CD14-positive monocyte (primary cell): ENCODE measurements at regions not wholly inside any gene's neighbourhood (a gene's known extent, or its start where the extent isn't known, plus 50 kb on each side); places are given as distances from the start of the nearest gene placed in this dataset.

Experiments
- DNase-seq, 3 donors: peaks; one replicate each; pipeline ENCODE4 v3.0.0-alpha.2; 2011 to 2022
- H2AFZ ChIP-seq: 2 replicates; pipeline ENCODE4 v1.6.0; 2012; ENCODE audit warnings: mild to moderate bottlenecking, low read depth, low read length, inconsistent platforms; ENCODE audit not compliant: insufficient read depth, poor library complexity, severe bottlenecking
- H3K27ac ChIP-seq, 2 donors: 1 replicate in 1 of 2; 2 replicates in 1 of 2; pipeline ENCODE4 v1.5.1; 2012 to 2013; ENCODE audit warnings: low read length in 2 of 2, control low read depth in 1 of 2, inconsistent platforms in 1 of 2, low read depth in 1 of 2, mild to moderate bottlenecking in 1 of 2
- H3K27me3 ChIP-seq, 2 donors: one replicate each; pipeline versions ENCODE4 v1.6.0 to v1.6.1; 2011 to 2013; ENCODE audit warnings: low read length in 2 of 2; ENCODE audit not compliant: control insufficient read depth in 2 of 2, insufficient read depth in 2 of 2
- H3K36me3 ChIP-seq, 2 donors: replicated peaks in 1 of 2; 1 replicate in 1 of 2; 2 replicates in 1 of 2; pipeline versions ENCODE4 v1.5.1 to v1.6.1; 2012 to 2013; ENCODE audit warnings: low read length in 2 of 2, control low read depth in 1 of 2, inconsistent platforms in 1 of 2, mild to moderate bottlenecking in 1 of 2; ENCODE audit not compliant: insufficient read depth in 2 of 2, control insufficient read depth in 1 of 2
- H3K4me1 ChIP-seq, 2 donors: 1 replicate in 1 of 2; 2 replicates in 1 of 2; pipeline versions ENCODE4 v1.5.1 to v1.6.1; 2012 to 2013; ENCODE audit warnings: low read length in 2 of 2, control low read depth in 1 of 2, inconsistent platforms in 1 of 2, mild to moderate bottlenecking in 1 of 2, moderate library complexity in 1 of 2; ENCODE audit not compliant: insufficient read depth in 2 of 2, control insufficient read depth in 1 of 2
- H3K4me2 ChIP-seq: replicated peaks from 2 replicates; pipeline ENCODE3; 2012; ENCODE audit warnings: low read length, moderate library complexity, mild to moderate bottlenecking; ENCODE audit not compliant: poor library complexity, severe bottlenecking; ENCODE audit errors: extremely low read depth
- H3K4me3 ChIP-seq, 3 experiments: fragments of 200-600 bp in 1 of 3; sonication (generic) in 1 of 3; replicated peaks in 1 of 3; 1 replicate in 2 of 3; 2 replicates in 1 of 3; pipeline ENCODE4 v1.5.1; 2011 to 2013; ENCODE audit warnings: low read length in 3 of 3, mild to moderate bottlenecking in 3 of 3, control low read depth in 2 of 3, low read depth in 2 of 3, inconsistent platforms in 1 of 3, moderate library complexity in 1 of 3
- H3K79me2 ChIP-seq: 2 replicates; pipeline ENCODE4 v1.6.0; 2012; ENCODE audit warnings: mild to moderate bottlenecking, control low read depth, inconsistent platforms, low read length, moderate library complexity; ENCODE audit not compliant: insufficient read depth
- H3K9ac ChIP-seq: 2 replicates; pipeline ENCODE4 v1.6.0; 2017; ENCODE audit warnings: low read length, mild to moderate bottlenecking; ENCODE audit not compliant: insufficient read depth, poor library complexity, severe bottlenecking
- H3K9me3 ChIP-seq, 2 donors: replicated peaks in 1 of 2; 1 replicate in 1 of 2; 2 replicates in 1 of 2; pipeline versions ENCODE4 v1.5.1 to v1.6.1; 2012 to 2013; ENCODE audit warnings: low read length in 2 of 2, control low read depth in 1 of 2; ENCODE audit not compliant: control insufficient read depth in 1 of 2, insufficient read depth in 1 of 2
- H4K20me1 ChIP-seq: 2 replicates; pipeline ENCODE4 v1.6.0; 2012; ENCODE audit warnings: mild to moderate bottlenecking, low read length, control low read depth, moderate library complexity; ENCODE audit not compliant: insufficient read depth
- H3K27ac Mint-ChIP-seq, 7 donors: one replicate each; pipeline ENCODE4 v1.8.0; 2020; ENCODE audit warnings: mild to moderate bottlenecking in 7 of 7, mixed read lengths in 7 of 7, moderate library complexity in 6 of 7, inconsistent platforms in 2 of 7
- H3K27me3 Mint-ChIP-seq, 3 donors: one replicate each; pipeline ENCODE4 v1.8.0; 2021 to 2022; ENCODE audit warnings: low read depth in 3 of 3, mild to moderate bottlenecking in 3 of 3, mixed read lengths in 3 of 3, moderate library complexity in 3 of 3, inconsistent platforms in 1 of 3
- H3K36me3 Mint-ChIP-seq, 2 donors: one replicate each; pipeline ENCODE4 v1.8.0; 2020; ENCODE audit warnings: mixed read lengths in 2 of 2, inconsistent platforms in 1 of 2, mild to moderate bottlenecking in 1 of 2
- H3K4me1 Mint-ChIP-seq: one replicate; pipeline ENCODE4 v1.8.0; 2020; ENCODE audit warnings: mild to moderate bottlenecking, mixed read lengths
- H3K4me3 Mint-ChIP-seq, 2 donors: one replicate each; pipeline ENCODE4 v1.8.0; 2020; ENCODE audit warnings: mild to moderate bottlenecking in 2 of 2, mixed read lengths in 2 of 2, moderate library complexity in 1 of 2
- H3K9me3 Mint-ChIP-seq, 7 donors: one replicate each; pipeline ENCODE4 v1.8.0; 2020 to 2022; ENCODE audit warnings: mixed read lengths in 7 of 7, mild to moderate bottlenecking in 6 of 7, moderate library complexity in 6 of 7, inconsistent platforms in 2 of 7
- CTCF ChIP-seq: fragments of 200-600 bp; IDR thresholded peaks from one replicate; pipeline ENCODE4 v1.8.0; 2022; ENCODE audit warnings: antibody characterized with exemption, mild to moderate bottlenecking
- WGBS: methylation state at CpG from one replicate; pipeline ENCODE4 v1.1.5; 2013; ENCODE audit warnings: missing lambda C conversion rate; ENCODE audit not compliant: insufficient coverage; 5-methylcytosine and 5-hydroxymethylcytosine counted together
- intact Hi-C, 2 donors: fragments of 100-400 bp; cut with micrococcal nuclease; formaldehyde crosslinking; loops; one replicate each; pipeline versions ENCODE4 v1.15.0 to v1.15.1; 2023

GRCh38 chr13:54232700-54233099 lies 1204.1 kb downstream of the OLFM4 start:
- H3K4me3 Mint-ChIP-seq, result no peak overlapping the region
- Histone ChIP-seq H3K9me3 (peaks cover 0 to 6% of the 10 kb centered on the region in 2 donors), H3K4me2 (no peak overlapping the region), H4K20me1 (no peaks in the 10 kb centered on the region), H3K79me2 (no peaks in the 10 kb centered on the region), H3K9ac (no peak overlapping the region), H3K4me3 (no peak overlapping the region), H3K4me1 (no peaks in the 10 kb centered on the region), H3K36me3 (no peaks in the 10 kb centered on the region), H3K27me3 (no peaks in the 10 kb centered on the region), H2AFZ (no peak overlapping the region), H3K27ac (no peak overlapping the region)
- H3K27me3 Mint-ChIP-seq, result peaks cover 0 to 1% (median 0%) of the 10 kb centered on the region in 3 donors
- intact Hi-C loops, result no loop called here
- no peak for DNase-seq
- H3K27ac Mint-ChIP-seq, result no peak overlapping the region
- H3K36me3 Mint-ChIP-seq, result no peaks in the 10 kb centered on the region
- H3K9me3 Mint-ChIP-seq, result peaks cover 0 to 2% (median 0%) of the 10 kb centered on the region in 7 donors
- WGBS, result no CpG with 5 or more reads among the region's 1 CpG
- no peaks in the 10 kb centered on the region for H3K4me1 Mint-ChIP-seq
- TF ChIP-seq CTCF, result no peak

- Histone ChIP-seq H3K4me1 (no peaks in the 10 kb centered on the region), H3K4me3 (no peak overlapping the region), H3K27me3 (no peaks in the 10 kb centered on the region), H2AFZ (no peak overlapping the region), H3K36me3 (no peaks in the 10 kb centered on the region), H3K4me2 (no peak overlapping the region), H3K79me2 (no peaks in the 10 kb centered on the region), H4K20me1 (no peaks in the 10 kb centered on the region), H3K9me3 (peaks cover 0 to 6% of the 10 kb centered on the region in 2 donors), H3K27ac (no peak overlapping the region), H3K9ac (no peak overlapping the region)
- intact Hi-C loops, result no loop called here
- Mint-ChIP-seq H3K4me3 (no peak overlapping the region), H3K9me3 (peaks cover 0 to 2% (median 0%) of the 10 kb centered on the region in 7 donors), H3K4me1 (no peaks in the 10 kb centered on the region), H3K27ac (no peak overlapping the region), H3K36me3 (no peaks in the 10 kb centered on the region), H3K27me3 (peaks cover 0 to 1% (median 0%) of the 10 kb centered on the region in 3 donors)
- 100% methylated on average over 1 of the region's 7 CpGs for WGBS
- TF ChIP-seq CTCF, result no peak
- DNase-seq, result no peak
These were observed 1206.0 kb downstream of the OLFM4 start for GRCh38 chr13:54234607-54235006.
